CD4-positive, alpha-beta T cell treated with Interleukin-21 for 1 hour (primary cell): ENCODE measurements at regions not wholly inside any gene's neighbourhood (a gene's known extent, or its start where the extent isn't known, plus 50 kb on each side); places are given as distances from the start of the nearest gene placed in this dataset.
"Not testable (repeated sequence)": the region's sequence is repeated elsewhere in the genome, so short reads cannot be mapped to it uniquely, and the experiment has no call there.

Experiments
- DNase-seq: peaks from one replicate; pipeline ENCODE4 v3.0.0-alpha.2; 2020

DNA sequence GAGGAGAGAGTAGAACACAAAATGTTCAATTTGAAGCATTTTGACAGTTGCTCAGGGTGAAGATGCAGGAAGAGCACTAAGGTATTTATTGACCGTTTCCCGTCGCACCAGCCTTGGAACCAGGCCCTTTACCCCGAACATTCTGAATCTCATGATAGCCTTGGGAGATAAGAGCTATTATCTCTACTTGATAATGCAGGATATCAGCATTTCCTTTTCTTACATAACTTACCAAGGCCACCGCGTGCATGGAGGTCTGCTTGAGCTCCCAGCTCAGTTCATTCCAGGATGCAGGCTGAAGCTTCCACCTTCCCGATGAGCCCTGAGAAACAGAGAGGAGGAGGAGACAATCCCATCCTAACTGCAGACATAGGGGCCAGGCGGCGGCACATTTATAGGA lies 324.2 kb upstream of the COBL start:
- no peak for DNase-seq

DNA sequence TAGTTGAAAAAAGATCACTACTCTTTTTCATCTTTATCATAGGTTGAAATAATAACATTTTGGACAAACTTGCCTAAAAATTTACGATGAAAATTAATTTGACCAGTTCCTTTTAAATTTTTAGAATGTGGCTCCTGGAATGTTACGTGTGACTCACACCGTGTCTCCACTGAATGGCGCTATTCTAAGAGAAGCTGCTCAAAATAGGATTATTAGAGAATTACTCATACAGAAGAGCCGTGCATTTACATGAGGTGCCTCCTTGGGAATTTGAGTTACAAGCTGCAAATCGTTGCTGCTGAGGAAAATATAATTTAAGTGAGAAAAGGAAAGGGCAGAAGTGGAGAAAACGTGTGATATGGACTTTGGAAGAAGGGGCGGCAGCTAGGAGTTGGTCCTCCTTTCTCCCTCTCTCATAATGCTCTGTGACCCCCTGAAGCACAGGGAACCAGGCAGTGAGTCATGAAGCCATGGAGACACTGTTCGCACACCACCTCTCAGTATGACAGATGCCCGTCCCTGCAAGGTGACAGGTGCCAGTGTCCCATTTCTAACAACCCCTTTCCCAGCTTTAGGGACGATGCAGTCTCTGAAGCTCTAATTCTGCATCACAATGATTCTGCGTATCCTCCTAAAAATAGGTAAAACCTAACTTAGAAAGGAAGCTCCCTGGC lies 323.2 kb upstream of the COBL start:
- DNase-seq: no peak

GRCh38 chr7:51636503-51636902 lies 319.9 kb upstream of the COBL start:
- no peak for DNase-seq

GRCh38 chr7:51635775-51636174 lies 319.2 kb upstream of the COBL start:
- DNase-seq: no peak

DNA sequence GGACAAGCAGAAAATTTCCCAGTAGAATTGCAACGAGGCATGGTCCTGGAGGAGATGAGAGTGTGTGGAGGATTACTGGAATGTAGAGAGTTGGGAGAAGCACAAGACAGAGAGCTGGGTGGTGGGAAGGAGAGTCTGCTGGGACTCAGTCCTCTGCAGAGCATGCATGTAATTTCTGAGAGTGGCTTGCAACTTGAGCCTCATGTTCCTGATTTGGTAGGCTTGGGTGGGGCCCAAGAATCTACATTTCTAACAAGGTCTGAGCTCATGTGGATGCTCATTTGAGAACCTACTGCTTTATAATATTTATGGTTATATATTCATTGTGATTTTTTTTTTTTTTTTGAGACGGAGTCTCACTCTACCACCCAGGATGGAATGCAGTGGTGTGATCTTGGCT lies 317.9 kb upstream of the COBL start:
- no peak for DNase-seq

DNA sequence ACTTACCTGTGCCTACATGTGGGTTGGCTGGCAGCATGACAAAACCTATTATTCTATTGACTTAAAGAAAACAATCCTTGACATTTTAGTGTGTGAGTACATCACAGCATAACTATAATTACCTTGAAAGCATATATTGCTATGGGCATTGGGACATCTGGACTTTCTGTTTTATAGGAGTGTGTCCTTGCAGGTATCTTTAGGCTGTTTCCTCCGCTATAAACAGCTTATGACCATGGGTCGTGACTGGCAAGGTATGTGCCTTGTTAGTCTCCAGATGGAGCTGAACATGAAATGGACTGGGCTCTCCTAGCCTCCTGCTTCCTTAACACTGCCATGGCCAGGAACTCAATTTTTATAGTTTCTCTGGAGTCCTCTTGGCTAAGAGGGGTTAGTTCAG lies 317.4 kb upstream of the COBL start:
- DNase-seq: no peak

DNA sequence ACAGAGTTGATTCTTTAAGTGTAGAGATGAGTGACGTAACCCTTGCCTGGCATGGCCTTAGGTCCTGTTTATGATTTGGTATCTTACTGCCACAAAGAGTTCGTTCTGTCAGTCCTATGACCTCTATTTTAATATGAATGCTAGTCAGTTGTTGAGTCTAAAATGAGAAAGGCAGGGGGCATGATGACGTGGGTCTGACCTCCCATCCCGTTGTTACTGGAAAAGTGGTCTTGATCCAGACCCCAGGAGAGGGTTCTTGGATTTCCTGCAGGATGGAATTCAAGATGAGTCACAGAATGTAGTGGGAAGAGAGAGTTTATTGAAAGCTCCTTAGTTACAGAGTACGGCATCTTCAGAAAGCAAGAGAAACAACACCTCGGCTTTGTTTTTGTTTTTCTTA lies 317.0 kb upstream of the COBL start:
- no peak for DNase-seq

DNA sequence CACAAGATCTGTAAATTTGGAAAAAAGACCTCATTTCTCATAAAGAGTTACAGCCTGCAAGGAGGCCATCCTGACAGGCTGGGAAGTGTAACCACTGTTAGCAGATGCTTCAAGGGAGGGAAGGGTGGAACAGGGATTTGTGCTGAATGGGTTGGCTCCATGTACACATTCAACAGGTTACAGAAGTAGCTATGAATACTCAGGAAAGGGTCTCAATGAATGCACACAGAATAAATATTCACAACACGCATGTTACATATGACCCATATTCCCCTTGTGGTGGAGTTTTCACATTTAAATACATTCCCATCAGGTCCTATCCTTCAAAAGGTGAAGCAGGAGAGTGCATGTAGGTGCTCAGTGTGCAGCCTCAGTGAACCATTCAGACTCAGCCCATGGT lies 316.4 kb upstream of the COBL start:
- DNase-seq: no peak

DNA sequence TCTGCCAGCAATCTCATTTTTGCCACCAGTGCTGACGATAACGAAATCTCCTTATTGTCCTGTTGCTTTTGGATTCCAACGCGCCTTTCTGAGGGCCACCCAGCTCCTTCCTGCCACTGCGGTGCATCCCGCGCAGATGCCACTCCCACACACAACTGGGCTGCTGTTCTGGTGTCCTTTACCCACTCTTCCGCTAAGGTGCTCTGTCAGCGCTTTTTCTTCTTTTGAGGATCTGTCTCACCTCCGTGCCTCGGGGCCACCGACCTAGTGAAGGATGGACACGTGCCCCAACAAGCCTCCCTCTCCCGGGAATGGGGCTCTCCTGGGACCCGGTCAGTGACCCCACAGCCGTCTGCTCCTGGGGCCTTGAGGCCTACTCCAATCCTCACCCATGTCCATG lies 314.3 kb upstream of the COBL start:
- DNase-seq: no peak

DNA sequence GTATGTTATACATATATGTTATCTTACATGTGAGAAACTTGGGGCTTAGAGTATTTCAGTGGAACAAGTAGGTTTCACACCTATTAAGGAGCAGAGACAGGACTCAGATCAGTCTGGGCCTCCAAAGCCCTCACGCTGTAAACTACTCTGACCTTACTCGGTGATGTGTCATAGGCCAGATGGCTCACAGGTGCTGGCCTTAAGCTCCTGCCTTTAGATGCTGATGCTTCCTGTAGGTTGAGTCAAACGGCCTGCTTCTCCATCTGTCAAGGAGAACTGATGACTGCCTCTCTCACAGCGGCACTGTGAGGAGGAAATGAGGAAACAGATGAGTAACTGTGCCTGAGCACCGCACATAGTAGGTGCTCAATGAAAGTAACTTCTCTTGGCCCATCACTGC lies 312.6 kb upstream of the COBL start:
- DNase-seq: no peak

DNA sequence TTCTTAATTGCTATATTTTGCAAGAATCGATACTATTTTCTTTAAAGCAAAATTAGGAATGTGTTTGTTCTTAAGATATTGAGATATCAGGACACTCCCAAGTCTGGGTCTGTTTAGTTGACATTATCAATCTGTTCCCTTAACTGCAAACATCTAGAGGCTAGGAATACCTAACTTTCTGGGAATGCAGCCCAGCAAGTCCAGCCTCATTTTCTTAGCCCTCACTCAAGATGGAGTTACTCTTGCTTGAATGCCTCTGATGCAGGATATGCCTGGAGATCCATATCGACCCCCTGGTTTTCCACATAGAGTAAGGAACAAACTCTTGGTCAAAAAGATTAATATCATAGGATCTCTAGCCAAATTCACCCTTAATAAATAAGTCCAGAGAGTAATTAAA lies 305.3 kb upstream of the COBL start:
- DNase-seq: no peak

DNA sequence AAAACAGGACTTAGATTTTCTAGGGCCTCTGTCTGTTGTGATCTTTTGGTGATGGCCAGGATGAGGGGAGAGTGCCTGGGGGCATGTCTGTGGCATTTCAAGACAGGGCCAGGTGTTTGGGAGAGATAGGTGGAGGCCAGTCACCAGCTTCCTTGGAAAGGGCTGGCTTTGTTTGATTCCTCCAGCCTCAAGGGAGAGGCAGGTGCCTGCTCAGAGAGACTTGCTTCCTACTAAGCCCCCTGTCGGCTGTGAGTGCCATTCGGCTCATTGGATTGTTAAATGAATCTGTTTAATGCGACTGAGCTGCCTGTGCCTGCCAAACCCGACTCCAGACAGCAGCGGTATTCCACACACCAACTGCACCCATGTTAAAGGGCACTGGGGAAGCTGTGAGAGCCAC lies 304.1 kb upstream of the COBL start:
- no peak for DNase-seq

- no peak for DNase-seq
These were observed 303.3 kb upstream of the COBL start for GRCh38 chr7:51619880-51620279.

DNA sequence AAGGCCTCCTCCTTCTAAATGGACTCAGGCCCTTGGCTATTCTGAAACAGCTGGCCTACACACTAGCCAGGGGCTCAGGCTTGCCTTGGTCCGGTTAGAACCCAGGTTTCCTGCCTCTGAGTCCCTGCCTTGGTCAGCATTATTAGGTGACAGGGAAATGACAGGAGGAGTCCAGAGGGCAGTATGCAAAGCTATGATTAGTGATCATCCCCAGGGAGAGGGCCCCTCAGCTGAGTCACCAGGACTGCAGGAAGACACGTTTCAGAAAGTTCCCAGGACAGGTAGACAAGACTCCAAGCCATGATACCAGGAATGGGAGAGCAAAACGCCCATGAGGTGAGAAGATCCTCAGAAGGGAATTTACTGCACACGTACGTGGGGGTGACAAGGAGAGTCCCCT lies 301.1 kb upstream of the COBL start:
- no peak for DNase-seq

GRCh38 chr7:51613911-51614357 lies 297.3 kb upstream of the COBL start:
- DNase-seq: no peak

GRCh38 chr7:51611937-51612336 lies 295.3 kb upstream of the COBL start:
- no peak for DNase-seq

DNA sequence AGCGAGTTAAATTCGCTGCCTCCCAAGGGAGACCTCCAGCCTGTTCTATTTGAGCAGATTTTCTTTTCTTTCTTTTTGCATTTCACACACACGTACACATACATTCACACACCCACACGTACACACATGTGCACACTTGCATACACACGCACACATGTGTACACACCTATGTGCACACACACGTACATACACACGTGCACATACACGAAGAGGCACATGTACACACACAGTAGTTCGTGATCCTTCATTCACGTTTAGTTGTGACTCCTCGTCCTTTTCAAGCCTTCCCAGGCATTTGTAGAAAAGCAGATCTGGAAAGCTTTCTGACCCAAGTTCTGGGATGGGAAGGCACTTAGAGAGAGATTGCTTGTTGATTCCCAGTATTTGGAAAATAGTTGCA lies 290.8 kb upstream of the COBL start:
- DNase-seq: no peak

GRCh38 chr7:51606601-51607154 lies 290.1 kb upstream of the COBL start:
- DNase-seq: no peak

DNA sequence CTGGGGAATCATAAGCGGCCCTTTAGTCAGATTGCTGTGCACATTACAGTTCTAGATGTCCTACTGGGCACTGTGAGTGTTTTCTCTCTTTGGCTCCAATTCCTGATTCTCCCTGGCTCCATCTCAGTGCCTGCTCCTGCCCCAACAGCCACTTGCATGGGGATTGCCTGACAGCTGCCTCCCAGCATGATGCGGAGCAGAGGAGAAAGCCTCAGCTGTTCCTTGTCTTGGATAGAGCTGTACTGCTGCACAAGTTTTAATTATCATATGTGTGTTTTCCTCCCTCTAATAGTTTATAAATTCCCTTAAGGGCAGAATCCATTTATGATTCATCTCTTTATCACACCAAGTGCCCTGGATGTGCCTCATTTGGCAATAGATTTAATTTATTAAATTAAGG lies 285.8 kb upstream of the COBL start:
- DNase-seq: no peak

DNA sequence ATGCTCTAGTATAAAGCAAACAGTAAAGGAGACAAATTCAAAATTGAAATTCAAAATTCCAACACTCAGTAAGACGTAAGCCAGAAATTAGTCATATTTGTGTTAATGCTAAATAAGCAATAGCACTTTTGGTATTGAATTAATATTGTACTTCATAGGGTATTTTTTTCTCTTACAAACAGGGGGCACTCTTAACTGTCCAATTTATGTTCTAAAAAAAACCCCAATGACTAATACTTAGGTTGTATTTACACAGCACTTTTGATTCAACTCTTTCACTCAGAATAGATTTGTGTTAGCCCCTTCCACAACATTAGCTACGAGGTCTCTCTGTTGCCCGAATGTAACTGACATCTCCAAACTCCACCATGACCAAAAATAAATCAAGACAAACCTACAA lies 284.9 kb upstream of the COBL start:
- no peak for DNase-seq

DNA sequence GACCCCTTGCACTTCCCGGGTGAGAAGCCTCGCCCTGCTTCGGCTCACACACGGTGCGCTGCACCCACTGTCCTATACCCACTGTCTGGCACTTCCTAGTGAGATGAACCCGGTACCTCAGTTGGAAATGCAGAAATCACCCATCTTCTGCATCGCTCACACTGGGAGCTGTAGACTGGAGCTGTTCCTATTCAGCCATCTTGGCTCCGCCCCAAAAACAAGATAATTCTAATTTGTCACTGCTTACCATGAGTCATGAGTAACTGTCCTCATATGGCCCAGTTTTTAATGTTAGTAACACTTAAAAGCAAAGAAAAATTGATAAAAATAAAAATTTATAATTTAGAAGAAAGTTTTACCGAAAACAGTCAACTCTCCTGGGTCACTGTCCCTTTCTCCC lies 283.3 kb upstream of the COBL start:
- not testable (repeated sequence) for DNase-seq

- no peak for DNase-seq
These were observed 277.0 kb upstream of the COBL start for GRCh38 chr7:51593628-51594027.

DNA sequence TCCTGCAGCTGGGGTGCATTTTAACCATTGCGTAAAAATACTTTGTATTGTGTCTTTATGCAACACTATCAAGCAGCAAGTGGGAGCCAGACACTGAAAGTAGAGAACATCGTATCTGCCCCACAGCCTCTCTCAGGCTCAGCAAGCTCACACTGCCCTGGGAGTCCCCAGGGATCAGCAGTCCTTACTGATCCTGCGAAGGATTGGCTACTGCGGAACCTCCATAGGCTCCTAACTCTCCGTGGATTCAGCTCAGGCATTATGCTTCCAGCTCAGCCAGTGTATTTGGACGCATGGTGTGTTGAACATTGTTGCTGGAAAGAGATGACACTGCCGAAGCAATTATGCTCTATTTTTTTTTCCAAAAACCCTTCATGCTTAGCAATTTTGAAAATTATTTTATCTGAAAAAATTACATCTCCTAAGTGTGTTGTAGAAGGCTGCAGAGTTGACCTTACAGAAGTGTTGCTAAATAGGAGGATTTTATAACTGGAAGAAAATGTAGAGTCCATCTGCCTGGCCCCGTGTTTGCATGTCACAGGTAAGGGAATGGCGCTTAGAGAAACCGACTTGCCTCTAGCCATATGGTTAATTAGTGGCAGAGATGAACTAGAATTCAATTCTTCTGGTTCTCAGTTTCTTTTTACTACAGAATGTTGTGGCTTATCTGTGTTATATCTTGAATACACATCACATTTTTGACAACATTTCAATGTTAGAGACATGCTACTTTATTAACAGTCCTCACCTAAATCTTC lies 276.4 kb upstream of the COBL start:
- no peak for DNase-seq

DNA sequence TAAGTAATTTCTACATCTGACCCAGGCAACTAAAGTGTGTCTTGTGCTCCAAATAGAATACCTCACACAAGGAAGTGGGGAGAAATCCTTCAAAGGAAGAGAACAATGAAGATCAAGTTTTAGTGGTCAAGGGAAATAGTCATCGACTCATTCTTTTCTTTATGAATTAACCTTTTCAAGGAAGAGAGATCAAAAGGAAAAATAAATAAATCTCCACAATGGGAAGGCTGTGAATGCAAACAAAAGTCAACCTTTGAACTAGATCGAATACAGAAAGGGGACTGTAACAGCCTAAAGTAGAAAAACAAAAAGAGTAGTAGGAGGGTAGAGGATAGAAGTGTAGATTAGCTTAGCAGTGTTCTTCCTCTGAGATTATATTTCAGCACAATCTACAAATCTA lies 274.6 kb upstream of the COBL start:
- DNase-seq: no peak

GRCh38 chr7:51590746-51591145 lies 274.1 kb upstream of the COBL start:
- no peak for DNase-seq
